Sigmoid colon (tissue), 3 donors: ENCODE measurements at regions not wholly inside any gene's neighbourhood (a gene's known extent, or its start where the extent isn't known, plus 50 kb on each side); places are given as distances from the start of the nearest gene placed in this dataset.

Experiments
- CTCF ChIP-seq, 4 experiments: fragments of 450-650 bp in 3 of 4; fragments of 200-600 bp in 1 of 4; IDR thresholded peaks; one replicate each; pipeline ENCODE4 v1.5.1; 2016 to 2019; ENCODE audit warnings: antibody characterized with exemption in 4 of 4, mild to moderate bottlenecking in 3 of 4, moderate library complexity in 2 of 4
- POLR2A ChIP-seq, 2 donors: fragments of 450-650 bp; IDR thresholded peaks; one replicate each; pipeline ENCODE4 v1.6.1; 2016; ENCODE audit warnings: antibody characterized with exemption in 2 of 2, mild to moderate bottlenecking in 2 of 2, moderate library complexity in 2 of 2

DNA sequence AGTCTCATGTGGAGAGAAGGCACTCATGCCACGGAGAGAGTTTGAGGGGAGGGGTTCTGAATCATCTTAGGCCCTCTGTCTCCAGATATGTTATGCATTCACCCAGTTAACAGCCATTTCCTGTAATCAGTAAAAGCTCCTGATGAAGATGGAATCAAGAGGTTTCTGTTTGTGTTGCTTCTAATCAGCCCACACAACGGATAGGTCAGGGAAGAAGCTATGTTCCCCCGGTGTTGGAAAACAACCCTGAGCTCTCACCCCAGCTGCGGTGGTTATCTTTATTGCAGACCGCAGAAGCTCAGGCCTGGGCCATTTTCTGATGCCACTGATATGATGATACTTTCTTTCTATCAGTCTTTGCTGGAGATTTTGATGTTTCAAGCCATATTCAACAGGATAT is 338.5 kb upstream of the ONECUT1 start:
- no peak for TF ChIP-seq POLR2A (IDR thresholded peaks at IDR 0.05)
- no peak for TF ChIP-seq CTCF (IDR thresholded peaks at IDR 0.05)
